ENCODE measurements at regions not wholly inside any gene's neighbourhood (a gene's known extent, or its start where the extent isn't known, plus 50 kb on each side); places are given as distances from the start of the nearest gene placed in this dataset.
"Not testable (repeated sequence)": the region's sequence is repeated elsewhere in the genome, so short reads cannot be mapped to it uniquely, and the experiment has no call there.

DNA sequence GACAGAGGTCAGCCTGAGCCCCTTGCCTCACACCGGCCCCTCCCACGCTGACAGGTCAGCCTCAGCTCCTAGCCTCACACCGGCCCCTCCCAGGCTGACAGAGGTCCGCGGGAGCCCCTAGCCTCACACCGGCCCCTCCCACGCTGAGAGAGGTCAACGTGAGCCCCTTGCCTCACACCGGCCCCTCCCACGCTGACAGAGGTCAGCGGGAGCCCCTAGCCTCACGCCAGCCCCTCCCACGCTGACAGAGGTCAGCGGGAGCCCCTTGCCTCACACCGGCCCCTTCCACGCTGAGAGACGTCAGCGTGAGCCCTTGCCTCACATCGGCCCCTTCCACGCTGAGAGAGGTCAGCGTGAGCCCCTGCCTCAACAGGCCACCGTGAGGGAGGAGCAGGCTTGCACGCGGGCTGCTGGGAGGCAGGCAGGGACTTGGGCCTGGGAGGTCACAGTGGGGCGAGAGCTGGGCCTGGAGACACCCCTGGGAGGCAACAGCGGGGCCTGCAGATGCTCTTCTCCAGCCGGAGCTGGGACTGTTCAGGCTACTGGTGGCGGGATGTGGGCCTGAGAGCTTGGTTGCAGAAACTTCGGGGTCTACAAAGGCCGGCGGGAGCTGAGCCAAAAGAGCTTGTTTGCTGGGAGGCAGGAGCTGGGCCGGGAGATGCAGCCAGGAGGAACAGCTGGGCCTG, 356.4 kb downstream of the ZNF37A start:
- H3K4me1 Mint-ChIP-seq (ENCODE audit: low read depth); H3K36me3 Mint-ChIP-seq (ENCODE audit: low read depth): not testable (repeated sequence)

DNA sequence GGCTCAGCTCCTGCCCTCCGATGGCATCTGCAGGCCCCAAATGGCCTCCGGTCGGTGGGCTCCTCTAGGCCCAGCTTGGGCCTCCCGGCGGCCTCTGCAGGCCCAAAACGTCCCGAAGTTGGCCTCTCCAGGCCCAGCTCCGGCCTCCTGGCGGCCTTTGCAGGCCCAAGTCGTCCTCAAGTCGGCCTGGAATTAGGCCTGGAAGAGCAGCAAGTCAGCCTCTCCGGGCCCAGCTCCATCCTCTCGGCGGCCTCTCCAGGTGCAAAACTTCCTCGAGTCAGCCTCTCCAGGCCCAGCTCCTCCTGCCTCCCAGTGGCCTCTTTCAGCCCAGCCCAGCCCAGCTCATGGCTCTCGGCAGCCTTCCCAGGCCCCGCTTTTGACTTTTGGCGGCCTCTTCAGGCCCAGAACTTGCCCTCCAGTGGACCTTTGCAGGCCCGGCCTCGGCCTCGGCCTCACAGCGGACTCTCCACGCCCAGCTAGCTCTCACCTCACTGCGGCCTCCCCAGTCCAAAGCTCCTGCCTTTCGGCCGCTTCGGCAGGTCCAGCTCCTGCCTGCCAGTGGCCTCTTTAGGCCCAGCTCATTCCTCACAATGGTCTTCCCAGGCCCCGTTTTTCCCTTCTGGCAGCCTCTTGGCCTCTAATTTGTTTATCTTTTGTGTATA, 357.3 kb downstream of the ZNF37A start:
- H3K4me1 Mint-ChIP-seq (ENCODE audit: low read depth); H3K9me3 Mint-ChIP-seq; H3K36me3 Mint-ChIP-seq (ENCODE audit: low read depth); intact Hi-C loops (cut with micrococcal nuclease); H3K27ac Mint-ChIP-seq; H3K27me3 Mint-ChIP-seq (ENCODE audit: insufficient read depth); DNase-seq (ENCODE audit: low spot score); H3K4me3 Mint-ChIP-seq: not testable (repeated sequence)

More for the DNA sequence above, 356.4 kb downstream of the ZNF37A start:
- DNase-seq (ENCODE audit: low spot score); intact Hi-C loops (cut with micrococcal nuclease); H3K4me3 Mint-ChIP-seq; H3K9me3 Mint-ChIP-seq; H3K27ac Mint-ChIP-seq; H3K27me3 Mint-ChIP-seq (ENCODE audit: insufficient read depth): not testable (repeated sequence)
